Amniotic stem cell (primary cell): ENCODE measurements at regions not wholly inside any gene's neighbourhood (a gene's known extent, or its start where the extent isn't known, plus 50 kb on each side); places are given as distances from the start of the nearest gene placed in this dataset.

ENCODE experiments used
- DNase-seq: peaks from one replicate; lab custom pipeline; 2025; lab: John Stamatoyannopoulos, UW

DNA sequence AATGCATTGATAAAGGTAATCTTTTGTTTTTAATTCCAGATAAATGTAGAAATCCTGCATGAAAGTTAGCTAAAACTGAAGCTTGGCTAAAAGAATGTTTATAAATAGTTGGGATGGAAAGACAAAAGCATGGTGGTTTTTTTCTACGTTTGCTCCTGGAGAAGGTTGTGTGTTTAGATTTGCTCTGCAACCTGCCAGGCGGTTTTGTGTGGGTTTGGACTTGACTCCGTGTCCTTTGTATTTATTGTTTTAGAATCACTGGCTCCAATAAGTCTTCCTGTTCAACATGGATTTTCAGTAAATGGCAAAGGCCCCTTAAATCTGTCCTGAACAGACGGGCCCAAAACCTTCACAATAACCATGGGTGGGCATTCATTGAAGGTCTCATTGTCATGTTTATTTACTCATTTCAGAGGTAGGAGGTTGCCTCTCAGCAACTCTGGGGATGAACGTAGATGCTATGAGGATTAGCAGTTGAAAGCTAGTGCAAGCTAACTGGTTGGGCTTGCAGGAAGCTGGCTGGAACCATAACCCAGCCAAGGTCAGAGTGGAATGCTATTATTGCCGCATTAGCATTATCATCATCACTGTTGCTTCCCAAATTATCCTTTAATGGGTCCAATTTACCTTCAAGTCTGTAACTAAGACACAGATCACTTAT is 60.6 kb upstream of the ADAMTS9 start:
- no peak for DNase-seq

DNA sequence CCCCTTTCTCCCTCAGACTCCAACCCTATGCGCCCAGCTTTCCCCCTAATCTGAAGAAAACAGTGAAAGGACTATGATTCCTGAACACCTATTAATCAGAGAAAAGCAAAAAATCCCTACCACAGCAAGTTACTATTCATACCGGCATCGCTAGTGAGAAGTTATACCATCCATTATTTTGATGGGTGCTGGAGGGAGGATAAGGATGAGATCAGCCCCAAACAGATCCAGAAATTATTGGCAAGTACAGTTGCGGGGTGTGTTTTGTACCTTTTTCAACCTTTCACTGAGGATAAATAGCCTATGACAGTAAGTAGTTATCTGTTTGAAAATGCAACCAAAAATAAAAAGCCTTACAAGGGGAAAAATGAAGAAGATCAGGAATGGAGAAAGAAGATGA is 59.9 kb upstream of the ADAMTS9 start:
- no peak for DNase-seq

DNA sequence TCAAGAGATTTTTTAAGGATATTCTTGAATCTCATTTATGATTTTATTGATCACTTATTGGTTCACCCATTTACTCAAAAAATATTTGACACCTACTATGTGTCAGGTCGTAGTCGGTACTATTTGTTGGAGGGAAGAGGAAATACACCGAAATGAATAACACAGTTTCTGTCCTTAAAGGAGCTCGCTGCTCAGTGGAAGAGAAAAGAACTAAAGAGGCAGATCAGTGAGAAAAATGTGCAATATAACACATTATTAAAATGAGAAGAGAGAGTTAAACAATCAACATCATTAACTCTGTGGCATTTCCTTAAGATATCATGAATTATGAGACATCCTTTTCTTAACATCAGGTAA is 56.1 kb upstream of the ADAMTS9 start:
- no peak for DNase-seq

DNA sequence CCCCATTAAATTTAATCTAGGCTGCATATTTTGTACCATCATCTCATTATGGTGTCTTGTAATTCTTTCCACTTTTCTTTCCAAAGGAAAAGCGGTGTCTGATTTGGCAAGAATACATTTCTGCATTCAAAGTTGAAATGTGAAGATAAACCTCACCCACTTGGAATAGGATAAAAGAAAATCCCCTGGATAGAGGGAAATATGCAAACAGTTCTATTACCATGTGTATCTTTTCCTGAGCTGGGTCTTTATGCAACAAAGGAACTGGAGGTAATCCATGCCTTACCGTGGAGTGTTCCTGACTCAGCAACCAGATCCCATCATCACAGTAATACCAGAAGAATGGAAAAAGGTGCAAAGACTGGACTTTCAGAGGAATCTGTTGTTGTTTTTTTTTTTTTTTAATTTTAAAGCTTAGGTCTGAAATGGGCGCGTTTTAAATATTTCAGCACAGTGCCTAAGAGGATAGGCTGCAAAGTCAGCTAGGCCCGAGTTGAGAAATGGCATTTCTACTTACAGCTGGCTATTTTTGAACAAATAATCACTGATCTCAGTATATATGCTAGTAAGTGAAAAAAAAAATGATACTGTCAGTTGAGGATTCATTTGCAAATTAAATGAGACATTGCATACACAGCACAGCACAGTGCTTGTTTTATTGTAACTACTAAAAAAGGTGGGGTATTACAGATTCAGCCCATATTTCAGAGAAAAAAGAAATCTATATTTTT is 55.5 kb upstream of the ADAMTS9 start:
- no peak for DNase-seq

DNA sequence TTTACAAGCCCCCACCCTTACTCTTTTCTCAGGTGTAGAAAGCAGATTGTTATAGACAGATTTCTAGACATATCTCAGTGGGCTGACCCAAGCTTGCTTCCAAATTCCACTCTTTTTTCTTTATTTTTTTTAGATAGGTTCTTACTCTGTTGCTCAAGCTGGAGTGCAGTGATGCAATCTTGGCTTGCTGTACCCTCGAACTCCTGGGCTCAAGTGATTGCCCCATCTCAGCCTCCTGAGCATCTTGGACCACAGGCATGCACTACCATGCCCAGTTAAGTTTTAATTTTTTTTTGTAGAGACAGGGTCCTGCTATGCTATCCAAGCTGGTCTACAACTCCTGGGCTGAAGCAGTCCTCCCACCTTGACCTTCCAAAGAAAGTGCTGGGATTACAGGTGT is 53.5 kb upstream of the ADAMTS9 start:
- no peak for DNase-seq

DNA sequence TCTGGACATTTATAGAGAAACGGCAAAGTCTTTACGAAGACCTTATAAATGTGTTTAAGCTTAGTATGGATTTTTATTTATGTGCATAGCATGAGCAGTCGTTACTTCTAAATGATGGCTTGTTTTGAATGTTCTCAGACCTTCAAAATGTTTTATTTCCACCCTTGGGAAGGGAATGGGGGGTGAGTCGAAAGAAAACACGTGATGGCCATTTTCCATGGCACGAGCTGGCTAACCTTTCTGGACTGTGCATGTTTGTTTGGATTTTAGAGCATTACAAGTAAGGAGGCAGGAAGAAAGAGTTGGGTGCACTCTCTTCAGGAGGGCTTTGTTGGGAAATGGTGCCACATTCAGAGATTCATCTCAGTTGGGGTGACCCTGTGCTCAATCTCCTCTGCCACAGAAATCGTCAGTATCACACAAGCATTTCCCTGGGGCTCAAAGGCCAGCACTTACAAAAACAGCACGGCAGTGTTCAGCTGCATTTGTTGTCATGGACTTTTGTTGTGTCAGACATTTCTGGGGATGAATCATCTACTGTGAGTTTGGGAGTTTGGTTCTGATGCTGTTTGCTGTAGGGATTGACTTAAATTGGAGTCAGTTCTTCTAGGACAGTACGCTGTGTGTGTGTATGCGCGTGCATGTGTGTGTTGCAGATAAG is 52.3 kb upstream of the ADAMTS9 start:
- DNase-seq: no peak
